GM12878 (cell line): ENCODE measurements at regions not wholly inside any gene's neighbourhood (a gene's known extent, or its start where the extent isn't known, plus 50 kb on each side); places are given as distances from the start of the nearest gene placed in this dataset.

Source experiments
- ATAC-seq: fragments of 200-7000 bp; cut with Tn5 transposase; 3 replicates; pipeline ENCODE4 v1.9.1; 2020; ENCODE audit warnings: mild to moderate bottlenecking, moderate library complexity
- BruUV-seq: library from RNA; stranded (reverse); fragments of 400-500 nt; replicated peaks from 2 replicates; lab custom pipeline; 2021; lab: Mats Ljungman, UMichigan
- CTCF ChIA-PET: fragments of 300-600 bp; sonication (Branson Sonifier 250); formaldehyde crosslinking; extraction: SDS; loops from one replicate; lab custom pipeline; 2021; ENCODE audit warnings: inconsistent platforms; lab: Yijun Ruan, JAX
- POLR2A ChIA-PET: fragments of 350-600 bp; formaldehyde crosslinking; extraction: SDS; loops from one replicate; lab custom pipeline; 2021; ENCODE audit warnings: inconsistent platforms; lab: Charles Lee
- RAD21 ChIA-PET: fragments of 300-600 bp; sonication (Branson Sonifier 250); formaldehyde crosslinking; loops from one replicate; lab custom pipeline; 2023; ENCODE audit warnings: antibody characterized with exemption; ENCODE audit not compliant: unreplicated experiment; lab: Charles Lee
- SMC1A ChIA-PET: fragments of 300-600 bp; sonication (Branson Sonifier 250); formaldehyde crosslinking; loops from one replicate; lab custom pipeline; 2023; ENCODE audit not compliant: unreplicated experiment, uncharacterized antibody; lab: Charles Lee
- DNase-seq: peaks from one replicate; pipeline ENCODE4 v3.0.0-alpha.2; 2011; ENCODE audit warnings: low read depth, low spot score
- FAIRE-seq: peaks from 3 replicates; lab custom pipeline; 2011; peaks lifted over from hg19 to GRCh38; lab: Jason Lieb, UNC
- H2AFZ ChIP-seq: 2 replicates; pipeline ENCODE4 v1.6.0; 2011; ENCODE audit warnings: low read depth, low read length, control low read depth; ENCODE audit not compliant: control insufficient read depth
- H3K27ac ChIP-seq: 2 replicates; pipeline ENCODE4 v1.5.1; 2011; ENCODE audit warnings: control low read depth; ENCODE audit not compliant: control insufficient read depth, insufficient read depth
- H3K27me3 ChIP-seq, 2 experiments: replicated peaks in 1 of 2; 2 replicates each; pipeline versions ENCODE4 v1.6.0 to v1.6.1; 2011; ENCODE audit warnings: low read length in 1 of 2; ENCODE audit not compliant: control insufficient read depth in 2 of 2, insufficient read depth in 2 of 2
- H3K36me3 ChIP-seq, 2 experiments: 2 replicates each; pipeline ENCODE4 v1.5.1; 2011; ENCODE audit warnings: low read length in 1 of 2; ENCODE audit not compliant: control insufficient read depth in 2 of 2, insufficient read depth in 2 of 2
- H3K4me1 ChIP-seq: 2 replicates; pipeline ENCODE4 v1.6.1; 2011; ENCODE audit warnings: mild to moderate bottlenecking, low read length, moderate library complexity, mixed read lengths; ENCODE audit not compliant: control insufficient read depth, insufficient read depth
- H3K4me2 ChIP-seq: 2 replicates; pipeline ENCODE4 v1.6.0; 2011; ENCODE audit warnings: control low read depth; ENCODE audit not compliant: control insufficient read depth, insufficient read depth
- H3K4me3 ChIP-seq: fragments of 200-600 bp; sonication (generic); 2 replicates; pipeline ENCODE4 v1.5.1; 2016
- H3K79me2 ChIP-seq: 2 replicates; pipeline ENCODE4 v1.6.0; 2011; ENCODE audit warnings: low read length; ENCODE audit not compliant: control insufficient read depth, insufficient read depth
- H3K9ac ChIP-seq: 2 replicates; pipeline ENCODE4 v1.8.0; 2011; ENCODE audit warnings: low read length, control low read depth, mixed read lengths; ENCODE audit not compliant: control insufficient read depth, insufficient read depth
- H3K9me3 ChIP-seq: replicated peaks from 3 replicates; pipeline ENCODE4 v1.5.1; 2011; ENCODE audit warnings: mild to moderate bottlenecking, low read length; ENCODE audit not compliant: control insufficient read depth, insufficient read depth
- H4K20me1 ChIP-seq: 2 replicates; pipeline ENCODE4 v1.6.0; 2011; ENCODE audit not compliant: control insufficient read depth, insufficient read depth
- ASH2L ChIP-seq: fragments of 300-600, 200-600 bp; sonication (generic); IDR thresholded peaks from 2 replicates; pipeline ENCODE4 v1.6.1; 2017; ENCODE audit warnings: low read depth, mild to moderate bottlenecking, borderline replicate concordance
- CREB1 ChIP-seq: IDR thresholded peaks from 2 replicates; pipeline ENCODE4 v1.6.1; 2012; ENCODE audit warnings: low read depth, mild to moderate bottlenecking, inconsistent platforms
- EP300 ChIP-seq, 2 experiments: fragments of 150-350 bp in 1 of 2; IDR thresholded peaks; 2 replicates each; pipeline ENCODE4 v1.6.1; 2011 to 2012; ENCODE audit warnings: low read depth in 2 of 2, low read length in 2 of 2, borderline replicate concordance in 1 of 2, improper control_type of control experiment in 1 of 2, inconsistent platforms in 1 of 2; ENCODE audit not compliant: control insufficient read depth in 1 of 2
- SIX5 ChIP-seq: IDR thresholded peaks from 2 replicates; pipeline ENCODE4 v1.6.1; 2011; ENCODE audit warnings: mild to moderate bottlenecking, low read depth, low read length, moderate library complexity; ENCODE audit not compliant: severe bottlenecking
- TARDBP ChIP-seq: IDR thresholded peaks from 2 replicates; pipeline ENCODE4 v1.6.1; 2016; ENCODE audit warnings: borderline replicate concordance
- TCF7 ChIP-seq: IDR thresholded peaks from 2 replicates; pipeline ENCODE4 v1.6.1; 2014; ENCODE audit warnings: antibody characterized with exemption, borderline replicate concordance
- ZBED1 ChIP-seq: IDR thresholded peaks from 2 replicates; pipeline ENCODE4 v1.6.1; 2016; ENCODE audit warnings: borderline replicate concordance
- ZZZ3 ChIP-seq: IDR thresholded peaks from 2 replicates; pipeline ENCODE4 v1.6.1; 2011; ENCODE audit warnings: low read depth; ENCODE audit not compliant: control insufficient read depth, insufficient read length
- WGBS: methylation state at CpG from one replicate; pipeline ENCODE4 v1.1.6; 2016; ENCODE audit warnings: low lambda C conversion rate; ENCODE audit not compliant: insufficient replicate concordance, insufficient coverage; ENCODE audit errors: missing lambda C conversion rate; 5-methylcytosine and 5-hydroxymethylcytosine counted together
- in situ Hi-C: fragments of 300-500 bp; cut with MboI; formaldehyde crosslinking; loops from 9 replicates; pipeline ENCODE4 v1.14.3; 2018; ENCODE audit warnings: mixed read lengths
- intact Hi-C: fragments of 100-400 bp; cut with micrococcal nuclease; formaldehyde crosslinking; loops from one replicate; pipeline ENCODE4 v1.14.2; 2022; ENCODE audit not compliant: unreplicated experiment
- TF ChIP-seq, protein P1 (sequence below): IDR thresholded peaks from 2 replicates; pipeline ENCODE4 v1.6.1; 2012; ENCODE audit warnings: improper control_type of control experiment, low read depth, low read length; ENCODE audit not compliant: insufficient replicate concordance
- TF ChIP-seq, protein P2 (sequence below): fragments of 450-650 bp; conservative IDR thresholded peaks from 2 replicates; pipeline ENCODE4 v1.6.1; 2017; ENCODE audit warnings: mild to moderate bottlenecking, moderate library complexity
- TF ChIP-seq, protein P3 (sequence below): fragments of 150-350 bp; IDR thresholded peaks from 2 replicates; pipeline ENCODE4 v1.6.1; 2014; ENCODE audit warnings: mild to moderate bottlenecking, low read depth, low read length
- TF ChIP-seq, protein P4 (sequence below): IDR thresholded peaks from 2 replicates; pipeline ENCODE4 v1.6.1; 2011; ENCODE audit warnings: borderline replicate concordance, low read depth, mild to moderate bottlenecking, moderate library complexity, low read length; ENCODE audit not compliant: insufficient read depth, poor library complexity, severe bottlenecking

DNA sequence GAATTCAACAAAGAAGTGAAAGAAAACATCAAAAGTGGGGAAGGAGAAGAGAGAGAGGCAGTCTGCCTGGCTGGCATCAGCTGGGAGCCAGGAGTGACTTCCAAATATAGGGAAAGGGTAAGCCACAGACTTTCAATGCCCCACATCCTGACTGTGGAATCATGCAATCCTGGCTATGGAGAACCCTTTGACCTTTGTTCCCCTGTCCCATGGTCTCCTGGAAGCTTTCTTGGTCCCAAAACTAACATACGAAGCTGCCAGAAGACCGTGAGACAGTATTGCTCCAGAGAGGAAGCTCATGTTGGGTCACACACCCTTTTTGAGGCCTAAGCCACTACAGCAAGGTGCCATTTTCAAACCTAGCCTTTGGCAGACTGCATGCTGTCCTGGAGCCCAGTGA, 665.5 kb downstream of the ELAVL2 start:
- Histone ChIP-seq H3K9me3 (no peaks in the 10 kb centered on the region), H4K20me1 (no peaks in the 10 kb centered on the region), H3K4me3 (no peak overlapping the region), H3K4me1 (no peaks in the 10 kb centered on the region), H3K9ac (no peak overlapping the region), H3K36me3 (no peaks in the 10 kb centered on the region), H3K4me2 (no peak overlapping the region), H3K27me3 (no peaks in the 10 kb centered on the region), H3K79me2 (no peaks in the 10 kb centered on the region), H2AFZ (no peak overlapping the region), H3K27ac (no peak overlapping the region)
- DNase-seq, result no peak
- POLR2A ChIA-PET, result interaction anchor here (1.1 kb wide), 1 partner anchor 14 kb away, joined by 3 read pairs; no protein-coding TSS in a partner anchor
- TF ChIP-seq CREB1 (no peak), ZZZ3 (no peak), SIX5 (no peak), ZBED1 (no peak), TARDBP (no peak), ASH2L (no peak), TCF7 (no peak), EP300 (IDR thresholded peaks at IDR 0.05; ENCODE audit: borderline replicate concordance in 1 of 2, control insufficient read depth in 1 of 2, low read depth in 2 of 2, low read length in 2 of 2) (no peak)
- TF ChIP-seq, protein P1, sequence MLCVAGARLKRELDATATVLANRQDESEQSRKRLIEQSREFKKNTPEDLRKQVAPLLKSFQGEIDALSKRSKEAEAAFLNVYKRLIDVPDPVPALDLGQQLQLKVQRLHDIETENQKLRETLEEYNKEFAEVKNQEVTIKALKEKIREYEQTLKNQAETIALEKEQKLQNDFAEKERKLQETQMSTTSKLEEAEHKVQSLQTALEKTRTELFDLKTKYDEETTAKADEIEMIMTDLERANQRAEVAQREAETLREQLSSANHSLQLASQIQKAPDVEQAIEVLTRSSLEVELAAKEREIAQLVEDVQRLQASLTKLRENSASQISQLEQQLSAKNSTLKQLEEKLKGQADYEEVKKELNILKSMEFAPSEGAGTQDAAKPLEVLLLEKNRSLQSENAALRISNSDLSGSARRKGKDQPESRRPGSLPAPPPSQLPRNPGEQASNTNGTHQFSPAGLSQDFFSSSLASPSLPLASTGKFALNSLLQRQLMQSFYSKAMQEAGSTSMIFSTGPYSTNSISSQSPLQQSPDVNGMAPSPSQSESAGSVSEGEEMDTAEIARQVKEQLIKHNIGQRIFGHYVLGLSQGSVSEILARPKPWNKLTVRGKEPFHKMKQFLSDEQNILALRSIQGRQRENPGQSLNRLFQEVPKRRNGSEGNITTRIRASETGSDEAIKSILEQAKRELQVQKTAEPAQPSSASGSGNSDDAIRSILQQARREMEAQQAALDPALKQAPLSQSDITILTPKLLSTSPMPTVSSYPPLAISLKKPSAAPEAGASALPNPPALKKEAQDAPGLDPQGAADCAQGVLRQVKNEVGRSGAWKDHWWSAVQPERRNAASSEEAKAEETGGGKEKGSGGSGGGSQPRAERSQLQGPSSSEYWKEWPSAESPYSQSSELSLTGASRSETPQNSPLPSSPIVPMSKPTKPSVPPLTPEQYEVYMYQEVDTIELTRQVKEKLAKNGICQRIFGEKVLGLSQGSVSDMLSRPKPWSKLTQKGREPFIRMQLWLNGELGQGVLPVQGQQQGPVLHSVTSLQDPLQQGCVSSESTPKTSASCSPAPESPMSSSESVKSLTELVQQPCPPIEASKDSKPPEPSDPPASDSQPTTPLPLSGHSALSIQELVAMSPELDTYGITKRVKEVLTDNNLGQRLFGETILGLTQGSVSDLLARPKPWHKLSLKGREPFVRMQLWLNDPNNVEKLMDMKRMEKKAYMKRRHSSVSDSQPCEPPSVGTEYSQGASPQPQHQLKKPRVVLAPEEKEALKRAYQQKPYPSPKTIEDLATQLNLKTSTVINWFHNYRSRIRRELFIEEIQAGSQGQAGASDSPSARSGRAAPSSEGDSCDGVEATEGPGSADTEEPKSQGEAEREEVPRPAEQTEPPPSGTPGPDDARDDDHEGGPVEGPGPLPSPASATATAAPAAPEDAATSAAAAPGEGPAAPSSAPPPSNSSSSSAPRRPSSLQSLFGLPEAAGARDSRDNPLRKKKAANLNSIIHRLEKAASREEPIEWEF, result no peak
- TF ChIP-seq, protein P2, sequence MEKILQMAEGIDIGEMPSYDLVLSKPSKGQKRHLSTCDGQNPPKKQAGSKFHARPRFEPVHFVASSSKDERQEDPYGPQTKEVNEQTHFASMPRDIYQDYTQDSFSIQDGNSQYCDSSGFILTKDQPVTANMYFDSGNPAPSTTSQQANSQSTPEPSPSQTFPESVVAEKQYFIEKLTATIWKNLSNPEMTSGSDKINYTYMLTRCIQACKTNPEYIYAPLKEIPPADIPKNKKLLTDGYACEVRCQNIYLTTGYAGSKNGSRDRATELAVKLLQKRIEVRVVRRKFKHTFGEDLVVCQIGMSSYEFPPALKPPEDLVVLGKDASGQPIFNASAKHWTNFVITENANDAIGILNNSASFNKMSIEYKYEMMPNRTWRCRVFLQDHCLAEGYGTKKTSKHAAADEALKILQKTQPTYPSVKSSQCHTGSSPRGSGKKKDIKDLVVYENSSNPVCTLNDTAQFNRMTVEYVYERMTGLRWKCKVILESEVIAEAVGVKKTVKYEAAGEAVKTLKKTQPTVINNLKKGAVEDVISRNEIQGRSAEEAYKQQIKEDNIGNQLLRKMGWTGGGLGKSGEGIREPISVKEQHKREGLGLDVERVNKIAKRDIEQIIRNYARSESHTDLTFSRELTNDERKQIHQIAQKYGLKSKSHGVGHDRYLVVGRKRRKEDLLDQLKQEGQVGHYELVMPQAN, result no peak
- TF ChIP-seq, protein P3, sequence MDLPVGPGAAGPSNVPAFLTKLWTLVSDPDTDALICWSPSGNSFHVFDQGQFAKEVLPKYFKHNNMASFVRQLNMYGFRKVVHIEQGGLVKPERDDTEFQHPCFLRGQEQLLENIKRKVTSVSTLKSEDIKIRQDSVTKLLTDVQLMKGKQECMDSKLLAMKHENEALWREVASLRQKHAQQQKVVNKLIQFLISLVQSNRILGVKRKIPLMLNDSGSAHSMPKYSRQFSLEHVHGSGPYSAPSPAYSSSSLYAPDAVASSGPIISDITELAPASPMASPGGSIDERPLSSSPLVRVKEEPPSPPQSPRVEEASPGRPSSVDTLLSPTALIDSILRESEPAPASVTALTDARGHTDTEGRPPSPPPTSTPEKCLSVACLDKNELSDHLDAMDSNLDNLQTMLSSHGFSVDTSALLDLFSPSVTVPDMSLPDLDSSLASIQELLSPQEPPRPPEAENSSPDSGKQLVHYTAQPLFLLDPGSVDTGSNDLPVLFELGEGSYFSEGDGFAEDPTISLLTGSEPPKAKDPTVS, result no peak
- TF ChIP-seq, protein P4, sequence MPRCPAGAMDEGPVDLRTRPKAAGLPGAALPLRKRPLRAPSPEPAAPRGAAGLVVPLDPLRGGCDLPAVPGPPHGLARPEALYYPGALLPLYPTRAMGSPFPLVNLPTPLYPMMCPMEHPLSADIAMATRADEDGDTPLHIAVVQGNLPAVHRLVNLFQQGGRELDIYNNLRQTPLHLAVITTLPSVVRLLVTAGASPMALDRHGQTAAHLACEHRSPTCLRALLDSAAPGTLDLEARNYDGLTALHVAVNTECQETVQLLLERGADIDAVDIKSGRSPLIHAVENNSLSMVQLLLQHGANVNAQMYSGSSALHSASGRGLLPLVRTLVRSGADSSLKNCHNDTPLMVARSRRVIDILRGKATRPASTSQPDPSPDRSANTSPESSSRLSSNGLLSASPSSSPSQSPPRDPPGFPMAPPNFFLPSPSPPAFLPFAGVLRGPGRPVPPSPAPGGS, result no peak
- no TSS peak for BruUV-seq
- 0% methylated on average over 2 of the region's 2 CpGs for WGBS
- ATAC-seq, result no peak
- in situ Hi-C loops (no loop called here), intact Hi-C loops (no loop called here)
- SMC1A ChIA-PET, result interaction anchor here (0.6 kb wide), 1 partner anchor 79 kb away, joined by 4 read pairs; no protein-coding TSS in a partner anchor
- RAD21 ChIA-PET, result no interaction called here
- no peak for FAIRE-seq
- CTCF ChIA-PET, result no interaction called here
